ENCODE measurements at regions not wholly inside any gene's neighbourhood (a gene's known extent, or its start where the extent isn't known, plus 50 kb on each side); places are given as distances from the start of the nearest gene placed in this dataset.

DNA sequence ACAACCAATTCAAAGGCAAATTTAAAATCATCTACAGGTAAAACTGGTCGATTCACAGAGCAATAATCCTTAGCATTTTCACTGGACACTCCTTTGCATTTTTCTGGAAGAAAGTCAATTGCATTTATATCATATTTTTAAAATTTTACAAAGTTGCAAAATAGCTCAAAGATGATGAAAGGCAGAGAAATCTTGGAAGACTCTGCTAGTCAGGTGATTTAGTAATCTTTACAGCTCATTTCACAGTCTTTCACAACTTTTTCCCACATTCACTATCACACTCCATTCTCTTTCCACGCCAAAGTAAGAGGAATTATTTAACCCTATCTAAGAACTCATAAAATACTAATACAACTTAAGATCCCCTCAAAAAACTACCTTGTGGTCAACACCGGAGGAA is 1063.8 kb downstream of the EFNB2 start:
- no peak for DNase-seq

DNA sequence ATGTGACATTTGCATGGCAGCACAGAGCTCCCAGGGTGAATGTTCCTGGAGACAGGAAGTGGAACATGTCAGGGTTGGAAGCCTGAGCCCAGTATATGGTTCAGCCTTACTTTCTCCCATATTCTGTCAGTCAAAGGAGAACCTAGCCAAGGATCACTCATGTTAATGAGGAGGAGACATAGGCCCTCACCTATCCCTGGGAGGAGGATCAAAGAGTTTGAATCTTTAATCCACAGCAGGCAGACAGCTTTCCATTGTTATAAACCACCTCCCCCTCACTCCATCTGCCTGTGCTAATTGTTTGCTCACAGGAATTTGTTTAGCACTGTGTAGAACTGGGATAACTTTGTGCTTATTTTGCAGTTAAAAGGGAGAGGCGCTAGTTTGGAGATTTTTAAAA is 1069.1 kb downstream of the EFNB2 start:
- no peak for DNase-seq

DNA sequence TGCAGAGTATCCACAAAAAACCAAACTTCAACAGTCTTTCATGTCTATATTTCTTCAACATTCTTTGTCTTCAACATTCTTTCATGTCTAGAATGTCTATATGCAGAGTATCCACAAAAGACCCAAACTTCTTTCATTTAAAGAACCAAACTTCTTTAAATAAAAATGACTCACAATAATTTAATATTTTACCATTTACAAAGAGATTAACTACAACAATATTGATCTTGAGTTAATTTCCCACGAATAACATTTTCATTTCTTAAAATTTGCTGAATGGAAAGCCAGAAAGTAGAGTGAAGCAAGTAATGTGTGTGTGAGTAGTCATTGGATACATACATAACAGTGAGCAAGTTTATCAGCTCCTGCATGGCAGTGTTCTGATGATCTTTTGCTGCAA is 1069.7 kb downstream of the EFNB2 start, which contains the start of gene DAOA:
Gene DAOA (plus strand): TSS at position 301 of the 400 bp plus-strand sequence.
- no peak for DNase-seq

DNA sequence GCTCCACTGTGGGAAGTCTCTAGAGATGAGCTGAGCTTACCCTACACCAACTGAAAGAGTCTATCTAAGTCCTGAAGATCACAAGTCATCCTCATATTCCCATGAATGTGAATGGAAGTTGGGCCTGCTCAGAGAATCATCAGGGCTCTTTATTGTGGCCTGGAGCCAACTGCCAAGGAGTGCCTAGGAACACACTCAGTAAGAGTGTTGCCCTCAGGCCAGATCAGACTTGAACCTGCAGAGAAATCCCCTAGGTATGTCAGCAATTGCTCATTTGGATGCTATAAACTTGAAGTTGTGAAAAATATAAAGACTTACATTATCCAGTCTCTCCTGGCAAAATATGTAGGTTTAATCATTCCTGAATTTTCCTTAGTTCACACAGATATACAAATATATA is 1070.2 kb downstream of the EFNB2 start:
- no peak for DNase-seq

DNA sequence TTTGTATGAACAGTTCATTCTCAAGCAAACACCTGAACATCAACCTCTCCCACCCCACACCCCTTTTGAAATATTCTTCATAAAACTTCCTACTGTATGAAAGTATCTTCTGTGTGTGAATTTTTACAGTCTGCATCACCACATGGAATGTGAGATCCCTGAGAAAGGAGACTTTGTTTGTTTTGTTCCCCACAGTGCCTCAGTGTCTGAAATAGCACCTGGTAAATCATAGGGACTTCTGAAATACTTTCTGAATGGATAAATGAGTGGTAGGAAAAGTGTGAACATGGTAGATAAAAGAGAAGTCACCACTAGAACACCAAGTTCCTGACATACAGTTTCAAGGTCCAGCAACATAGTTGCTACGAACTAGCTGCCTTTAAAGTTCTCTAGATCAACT is 1071.2 kb downstream of the EFNB2 start:
- DNase-seq: no peak

DNA sequence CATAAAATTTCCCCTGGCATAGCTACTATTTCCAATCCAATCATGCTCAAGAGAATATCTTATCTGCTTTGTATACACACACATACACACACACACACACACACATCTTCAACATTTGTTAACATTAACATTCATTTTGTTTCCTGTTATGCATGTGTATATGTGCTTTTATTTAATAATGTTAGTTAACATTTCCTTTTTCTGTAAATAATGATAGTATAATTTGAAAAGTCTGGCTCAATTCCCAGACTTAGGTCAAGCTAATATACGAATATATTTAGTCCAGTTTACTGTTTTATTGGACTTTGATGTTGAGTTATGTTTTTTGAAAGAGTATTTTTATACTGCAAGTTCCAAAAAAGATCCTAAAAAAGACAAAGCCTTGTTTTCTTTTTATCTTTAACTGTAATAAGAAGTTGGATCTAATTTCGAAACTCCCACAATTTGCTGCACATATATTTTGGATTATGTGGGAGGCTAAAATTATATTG is 1072.4 kb downstream of the EFNB2 start:
- no peak for DNase-seq

DNA sequence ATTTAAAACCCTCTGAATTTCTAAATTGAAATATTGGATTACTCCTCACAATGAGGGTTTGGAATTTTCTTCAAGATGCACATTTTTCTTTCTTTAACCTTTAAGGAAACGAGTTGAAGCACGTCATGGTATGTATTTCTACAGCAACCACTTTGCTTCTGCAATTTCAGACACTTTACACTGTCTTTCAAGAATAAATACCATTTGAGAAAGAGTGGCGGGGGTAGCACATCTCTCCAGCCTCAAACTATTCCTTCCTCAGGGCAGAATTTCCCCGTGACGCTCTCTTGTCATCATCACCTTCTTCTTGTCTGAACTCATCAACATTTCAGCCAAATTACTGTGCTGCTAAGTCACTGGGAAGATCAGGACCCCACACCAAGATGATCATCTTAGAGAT is 1073.4 kb downstream of the EFNB2 start:
- DNase-seq: no peak

DNA sequence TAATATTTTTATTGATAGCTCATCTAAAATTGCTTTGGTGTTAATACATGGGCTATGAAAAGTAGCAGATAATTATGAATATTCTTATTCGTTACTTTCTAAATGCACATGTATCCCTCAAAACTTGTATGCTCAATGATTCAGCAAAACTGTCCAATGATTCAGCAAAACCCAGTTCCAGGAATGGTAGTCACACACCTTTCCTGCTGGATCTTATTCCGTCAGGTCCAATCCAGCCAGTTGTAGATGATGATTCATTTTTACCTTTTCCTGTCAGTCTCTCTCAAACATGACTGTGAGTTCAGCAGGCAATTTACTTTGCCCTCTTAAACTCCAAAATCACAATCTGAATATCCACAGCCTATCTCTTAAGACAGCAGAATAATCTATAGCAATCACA is 1082.6 kb downstream of the EFNB2 start:
- DNase-seq: no peak

DNA sequence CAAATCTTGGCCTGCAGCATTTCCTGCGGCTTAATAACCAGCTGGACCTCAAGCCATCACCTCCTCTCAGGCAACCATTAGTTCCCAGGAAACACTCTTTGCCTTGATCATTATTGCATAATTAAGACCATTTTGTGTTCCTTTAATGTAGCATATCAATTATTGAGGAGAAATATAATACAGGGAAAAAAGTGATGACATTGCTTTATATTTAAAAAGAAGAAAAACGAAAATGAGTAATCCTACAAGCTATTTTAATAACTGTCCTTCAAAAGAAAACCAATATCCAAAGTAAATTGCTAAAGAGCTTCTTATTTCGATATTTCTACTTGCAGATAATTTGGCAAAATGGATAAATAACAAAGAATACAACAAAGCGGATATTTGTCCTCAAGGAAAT is 1084.7 kb downstream of the EFNB2 start:
- no peak for DNase-seq

DNA sequence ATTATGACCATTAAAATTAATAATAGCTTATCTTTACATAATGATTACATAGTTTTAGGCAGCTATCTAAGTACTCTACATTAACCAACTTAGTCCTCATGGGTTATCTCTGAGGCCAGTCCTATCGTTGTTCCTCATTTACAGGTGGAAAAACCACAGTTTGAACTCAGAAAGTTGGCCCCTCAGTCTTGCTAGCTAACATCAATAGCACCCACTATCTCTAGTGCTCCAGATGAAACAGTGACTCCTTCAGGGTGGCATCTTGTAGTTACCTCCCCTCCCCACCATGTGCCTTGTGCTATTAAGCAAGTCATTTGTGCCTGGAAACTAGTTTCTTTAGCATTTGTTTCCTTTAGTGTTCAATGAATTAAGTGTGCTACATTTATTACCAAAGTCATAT is 1086.7 kb downstream of the EFNB2 start:
- no peak for DNase-seq

DNA sequence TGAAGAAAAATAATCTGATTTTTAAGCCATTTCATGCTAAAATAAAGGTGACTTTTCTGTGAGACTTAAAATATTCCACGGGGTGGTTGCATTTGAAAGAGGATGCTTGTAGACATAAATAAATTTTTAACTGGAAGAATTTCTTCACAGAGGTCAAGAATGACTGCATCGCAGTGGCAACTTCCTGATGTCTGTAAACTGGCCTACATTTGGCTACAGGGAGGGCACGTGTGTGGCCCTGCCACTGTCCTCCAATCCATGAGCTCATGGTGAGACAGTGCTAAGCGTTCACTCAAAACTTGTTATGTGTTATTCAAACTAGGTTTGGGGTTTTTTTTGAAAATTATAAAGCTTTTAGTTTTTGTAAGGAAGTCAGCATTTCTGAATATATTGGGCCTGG is 1089.3 kb downstream of the EFNB2 start:
- no peak for DNase-seq

DNA sequence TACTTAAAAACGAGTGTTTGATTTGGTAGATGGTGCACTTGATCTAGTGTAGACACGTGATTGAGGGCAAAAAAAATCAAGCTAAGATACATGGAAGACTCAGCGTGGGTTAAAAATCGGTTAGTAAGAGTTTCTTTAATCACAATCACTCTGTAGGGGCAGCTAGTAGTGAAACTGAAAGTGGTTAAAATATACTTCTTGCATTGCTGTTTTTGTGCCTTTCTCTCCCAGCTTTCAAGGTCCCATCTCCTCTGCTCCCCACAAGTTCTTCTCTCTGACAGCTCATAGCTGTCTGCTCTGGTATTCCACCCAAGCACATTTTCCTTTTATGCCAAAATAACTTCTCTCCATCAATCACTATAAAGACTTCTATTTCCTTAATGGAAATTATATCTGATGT is 1089.7 kb downstream of the EFNB2 start:
- DNase-seq: no peak

DNA sequence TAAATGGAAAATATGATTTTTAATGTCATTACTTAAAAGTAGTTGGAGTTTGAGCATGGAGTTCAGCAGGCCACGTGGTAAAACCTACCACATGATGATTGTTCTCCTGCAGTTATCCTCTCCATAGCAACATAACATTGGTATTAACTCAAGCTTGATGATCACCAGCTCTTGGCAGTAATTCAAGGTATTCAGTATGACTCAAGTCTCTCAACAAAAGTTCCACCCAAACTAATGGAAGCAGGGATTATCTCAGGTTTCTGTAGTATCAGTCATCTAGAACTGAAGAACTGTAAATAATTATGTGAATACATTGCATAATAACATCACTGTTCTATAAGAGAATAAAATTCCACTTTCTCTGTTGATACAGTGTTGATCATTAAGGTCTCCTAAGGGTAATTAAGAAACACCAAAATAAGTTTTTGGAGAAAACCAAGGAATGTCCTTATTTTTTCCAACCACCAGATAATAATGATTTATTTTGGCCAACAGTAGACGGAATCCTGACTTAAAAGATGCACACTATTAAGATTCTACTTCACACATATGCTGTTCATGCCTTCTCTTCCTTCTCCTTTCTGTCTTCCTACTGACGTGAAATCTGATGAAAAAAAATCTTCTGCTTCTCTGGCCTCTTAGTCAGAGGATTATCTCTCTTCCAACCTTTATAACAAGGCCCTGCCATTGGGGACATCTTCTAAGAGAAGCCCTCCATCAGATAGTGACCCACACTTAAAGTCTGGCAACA is 1092.3 kb downstream of the EFNB2 start:
- DNase-seq: no peak

DNA sequence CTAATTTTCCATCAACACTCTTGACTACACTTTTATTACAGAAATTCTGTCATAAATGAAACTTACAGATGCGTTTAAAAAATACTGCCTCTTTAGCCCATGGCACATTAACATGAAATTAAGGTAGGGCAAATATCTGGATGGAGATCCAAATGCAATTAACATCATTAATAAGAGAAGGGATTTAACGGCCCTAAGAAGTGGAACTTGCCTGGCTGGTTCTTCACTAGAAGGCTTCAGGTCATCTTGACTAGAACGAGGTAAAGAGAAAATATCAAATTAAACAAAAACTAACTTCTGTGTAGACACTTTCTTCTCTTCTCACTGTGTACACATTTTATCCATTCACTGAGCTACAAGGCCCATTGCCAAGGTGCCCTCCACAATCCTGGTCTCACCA is 1093.4 kb downstream of the EFNB2 start:
- DNase-seq: no peak

DNA sequence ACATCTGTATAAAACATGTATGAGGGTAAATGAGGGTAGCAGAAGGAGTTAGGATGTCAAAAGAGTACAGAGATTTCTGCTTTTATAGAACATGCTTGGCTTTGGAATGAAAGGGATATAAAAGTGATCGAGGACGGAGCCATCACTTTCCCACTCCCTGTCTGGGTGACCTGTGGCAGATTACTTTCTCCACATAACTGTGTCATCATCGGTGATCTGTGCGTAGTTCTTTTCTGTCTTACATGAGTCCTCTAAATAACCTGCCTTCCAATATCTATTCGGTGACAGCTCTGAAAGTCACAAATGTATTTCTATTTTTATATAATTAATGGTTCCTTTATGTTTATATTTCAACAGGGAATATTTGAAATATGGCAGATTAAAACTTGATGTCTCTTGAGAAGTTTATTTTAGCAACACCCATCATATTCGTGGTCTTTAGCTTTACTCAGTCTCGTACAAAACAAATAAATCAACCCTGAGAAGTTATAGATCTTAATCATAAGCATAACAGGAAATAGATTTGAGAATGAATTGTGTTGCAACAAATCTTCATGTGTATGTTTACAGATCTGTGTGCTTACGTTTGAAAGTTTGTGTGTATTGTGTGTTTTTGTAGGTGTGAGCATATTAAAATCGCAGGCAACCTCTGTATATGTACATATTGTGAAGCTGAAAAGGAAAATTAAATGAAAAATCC is 1094.3 kb downstream of the EFNB2 start:
- no peak for DNase-seq

DNA sequence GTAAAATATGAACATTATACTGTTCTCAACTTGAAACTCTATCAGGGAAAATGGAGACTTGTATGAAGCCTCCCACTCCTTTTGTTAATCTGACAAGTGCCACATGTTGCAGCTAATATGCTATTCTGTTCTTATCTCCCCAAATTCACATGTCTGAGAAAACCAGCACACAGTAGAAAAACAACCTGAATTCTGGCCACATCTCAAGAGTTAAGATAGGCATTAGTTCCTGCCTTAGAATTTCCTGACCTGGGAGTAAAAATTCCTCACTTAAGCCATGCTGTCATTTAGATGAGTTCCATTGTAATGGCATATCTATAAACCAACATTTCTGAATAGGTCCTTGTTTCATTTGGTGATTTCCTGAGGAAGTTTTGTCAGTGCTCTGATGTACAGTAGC is 1098.5 kb downstream of the EFNB2 start:
- no peak for DNase-seq

DNA sequence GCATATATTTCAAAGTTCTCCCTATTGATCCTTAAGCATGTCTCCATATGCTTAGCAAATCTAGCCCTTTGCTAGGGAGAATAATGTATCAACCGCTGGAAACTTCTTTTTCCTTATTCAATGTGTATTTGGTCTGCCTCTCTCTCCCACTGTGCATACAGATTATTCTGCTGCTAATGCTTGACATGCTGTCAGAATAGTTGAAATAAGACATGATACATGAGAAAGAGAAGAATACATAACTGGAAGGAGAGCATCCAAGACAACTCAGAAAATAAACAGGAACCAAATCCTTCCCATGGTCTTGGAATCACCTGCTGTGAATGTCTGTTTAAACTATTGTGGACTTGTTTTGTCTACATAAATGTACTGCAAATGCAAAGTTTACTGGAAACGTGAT is 1103.0 kb downstream of the EFNB2 start:
- no peak for DNase-seq

DNA sequence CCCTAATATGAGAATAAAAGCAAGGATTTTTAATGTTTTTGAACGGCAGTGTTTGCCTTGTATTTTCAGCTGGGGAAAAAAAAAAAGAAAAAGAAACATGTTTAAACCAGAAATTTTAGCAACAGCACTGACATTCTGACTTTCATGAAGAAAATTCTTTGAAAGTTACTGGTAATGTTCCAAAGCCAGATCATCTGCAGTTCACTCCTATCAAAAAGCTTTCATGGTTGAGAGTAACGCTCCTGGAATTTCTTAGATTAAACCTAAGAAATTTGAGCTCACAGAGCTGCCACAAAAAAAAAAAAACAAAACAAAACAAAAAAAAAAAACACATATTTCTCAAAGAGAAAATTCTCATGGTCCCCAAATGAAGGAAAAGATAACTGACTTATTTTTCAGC is 1106.7 kb downstream of the EFNB2 start:
- no peak for DNase-seq

DNA sequence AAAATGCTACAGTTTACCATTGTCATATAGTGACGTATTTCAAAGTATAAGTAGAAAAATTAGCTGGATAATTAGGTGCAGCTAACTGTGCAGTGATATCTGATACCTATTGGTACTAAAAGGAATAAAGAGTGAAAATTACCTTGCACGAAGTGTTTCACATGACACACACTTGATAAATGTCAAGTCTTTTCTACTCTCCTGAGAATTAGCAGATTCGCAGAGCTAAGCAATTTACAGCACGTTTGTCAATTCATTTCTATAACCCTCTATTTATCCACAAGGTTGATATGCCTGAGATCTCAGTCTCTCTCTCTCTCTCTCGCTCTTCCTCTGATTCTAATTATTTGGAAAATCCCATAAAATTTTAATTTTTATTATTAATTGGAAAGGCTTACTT is 1109.0 kb downstream of the EFNB2 start:
- DNase-seq: no peak

DNA sequence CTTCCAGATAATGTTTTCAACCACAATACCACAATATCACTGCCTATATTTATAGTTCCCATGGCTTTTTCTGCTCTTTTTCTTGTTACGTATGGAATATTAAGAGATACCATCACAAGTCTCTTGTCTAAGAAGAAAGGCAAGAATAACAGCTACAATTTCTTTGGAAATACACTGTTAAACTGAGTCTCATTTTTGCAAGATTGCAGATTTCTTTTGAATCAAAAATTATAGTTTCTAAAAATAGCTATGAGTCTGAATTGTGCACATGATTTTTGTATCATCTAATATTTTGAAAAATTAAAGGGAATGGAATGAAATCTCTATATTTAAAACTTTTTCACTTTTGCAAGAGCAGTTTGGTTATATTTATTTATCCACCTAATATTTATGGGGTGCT is 1120.8 kb downstream of the EFNB2 start:
- DNase-seq: no peak

DNA sequence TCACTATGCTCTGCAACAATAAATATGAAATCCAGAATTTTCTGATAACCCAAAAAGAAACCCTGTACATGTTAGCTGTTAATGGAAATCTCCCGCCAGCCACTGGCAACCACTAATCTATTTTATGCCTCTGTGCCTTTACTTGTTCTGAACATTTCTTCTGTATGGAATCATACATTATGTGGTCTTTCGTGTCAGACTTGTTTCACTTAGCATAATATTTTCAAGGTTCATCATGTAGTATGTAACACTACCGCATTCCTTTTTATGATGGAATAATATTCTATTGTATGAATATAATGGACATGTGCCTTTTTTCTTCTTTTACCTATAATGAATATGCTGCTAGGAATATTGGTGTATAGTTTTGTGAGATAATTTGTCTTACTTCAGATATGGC is 1123.3 kb downstream of the EFNB2 start:
- DNase-seq: no peak

DNA sequence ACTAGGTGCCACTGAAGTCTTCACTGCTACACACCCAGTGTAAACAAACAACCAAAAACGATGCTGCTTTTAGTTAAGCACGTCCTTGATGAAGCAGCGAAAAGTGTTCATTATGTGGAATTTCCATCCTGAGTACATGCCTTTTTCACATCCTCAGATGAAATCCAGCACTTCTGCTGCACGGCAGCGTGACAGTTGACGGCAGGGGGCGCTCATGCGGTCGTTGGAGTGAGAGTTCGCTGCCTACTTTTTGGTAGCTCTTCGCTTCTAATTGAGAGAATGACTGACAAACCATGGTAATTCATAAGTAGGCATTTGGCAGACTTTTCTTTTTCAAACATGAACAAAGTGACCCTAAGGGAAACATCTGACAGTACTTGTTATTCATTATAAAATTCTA is 1124.9 kb downstream of the EFNB2 start:
- DNase-seq: peak; percentile 1

DNA sequence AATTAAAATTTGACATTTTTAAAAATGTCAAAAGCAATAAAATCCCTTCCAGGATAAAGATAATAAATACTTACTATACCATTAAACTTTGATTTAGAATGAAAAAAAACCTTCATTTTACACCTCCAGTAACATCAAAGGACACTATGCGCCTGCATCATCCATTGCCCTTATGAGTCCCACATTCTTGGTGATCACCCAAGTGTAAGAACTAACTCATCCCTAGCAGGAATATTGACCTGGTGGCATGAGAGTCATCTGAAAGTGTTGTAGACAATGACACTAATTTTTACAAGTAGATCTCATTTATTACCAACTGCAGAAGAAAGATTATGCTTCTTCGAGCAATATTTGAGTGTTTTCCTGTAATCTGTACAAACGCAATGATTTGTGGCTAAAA is 1128.9 kb downstream of the EFNB2 start:
- no peak for DNase-seq

DNA sequence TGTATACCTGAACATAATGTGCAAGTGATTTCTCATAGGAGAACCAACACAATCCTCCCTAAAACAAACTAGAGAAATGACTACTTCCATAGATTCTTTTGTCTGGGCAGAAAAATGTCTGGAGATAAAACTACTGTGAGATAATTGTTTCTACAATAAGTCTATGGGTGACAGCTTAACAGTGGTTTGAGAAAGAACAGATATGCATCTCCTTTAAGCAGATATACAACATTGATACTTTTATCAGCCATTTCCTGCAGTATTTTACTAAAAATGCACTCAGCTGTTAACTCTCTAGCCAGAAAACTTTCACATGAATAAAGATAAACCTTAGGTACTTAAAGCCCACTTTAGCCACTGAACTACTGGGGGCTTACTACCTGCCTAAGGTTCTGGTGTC is 1132.4 kb downstream of the EFNB2 start:
- DNase-seq: no peak

DNA sequence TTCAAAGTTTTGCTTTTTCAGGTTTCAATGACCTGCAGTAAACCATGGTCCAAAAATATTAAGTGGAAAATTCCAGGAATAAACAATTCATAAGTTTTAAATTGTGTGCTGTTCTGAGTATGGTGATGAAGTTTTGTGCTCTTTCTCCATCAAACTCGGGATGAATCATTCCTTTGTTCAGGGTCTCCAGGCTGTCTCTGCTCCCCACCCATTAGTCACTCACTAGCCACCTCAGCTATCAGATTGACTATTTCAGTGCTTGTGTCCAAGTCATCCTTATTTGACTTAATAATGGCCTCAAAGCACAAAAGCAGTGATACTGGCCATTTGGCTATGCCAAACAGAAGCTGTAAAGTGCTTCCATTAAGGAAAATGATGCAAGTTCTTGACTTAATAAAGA is 1140.4 kb downstream of the EFNB2 start:
- no peak for DNase-seq

All from NCI-H2029 (cell line).